PFSK-1 (cell line): ENCODE measurements at regions not wholly inside any gene's neighbourhood (a gene's known extent, or its start where the extent isn't known, plus 50 kb on each side); places are given as distances from the start of the nearest gene placed in this dataset.

ENCODE experiments used
- FOXP2 ChIP-seq: optimal IDR thresholded peaks from 2 replicates; pipeline ENCODE3; 2011; ENCODE audit warnings: borderline replicate concordance, control low read depth, inconsistent platforms; ENCODE audit not compliant: insufficient read depth; ENCODE audit errors: extremely low read length, extremely low read depth
- POLR2AphosphoS5 ChIP-seq: IDR thresholded peaks from 2 replicates; pipeline ENCODE4 v1.6.1; 2012; ENCODE audit warnings: low read depth, mild to moderate bottlenecking, control low read depth, low read length, moderate library complexity
- SIN3A ChIP-seq: IDR thresholded peaks from 2 replicates; pipeline ENCODE4 v1.6.1; 2012; ENCODE audit warnings: mild to moderate bottlenecking, low read length, moderate library complexity, borderline replicate concordance; ENCODE audit not compliant: insufficient read depth
- TAF1 ChIP-seq: IDR thresholded peaks from 2 replicates; pipeline ENCODE4 v1.6.1; 2012; ENCODE audit warnings: low read length, control low read depth, borderline replicate concordance; ENCODE audit not compliant: insufficient read depth
- TF ChIP-seq, protein P1 (sequence below), 2 experiments: IDR thresholded peaks; 2 replicates each; pipeline versions ENCODE4 v1.6.1 to v1.8.0; 2011 to 2012; ENCODE audit warnings: low read depth in 2 of 2, low read length in 2 of 2, control low read depth in 1 of 2, inconsistent platforms in 1 of 2, mild to moderate bottlenecking in 1 of 2, moderate library complexity in 1 of 2; ENCODE audit not compliant: insufficient read depth in 1 of 2

DNA sequence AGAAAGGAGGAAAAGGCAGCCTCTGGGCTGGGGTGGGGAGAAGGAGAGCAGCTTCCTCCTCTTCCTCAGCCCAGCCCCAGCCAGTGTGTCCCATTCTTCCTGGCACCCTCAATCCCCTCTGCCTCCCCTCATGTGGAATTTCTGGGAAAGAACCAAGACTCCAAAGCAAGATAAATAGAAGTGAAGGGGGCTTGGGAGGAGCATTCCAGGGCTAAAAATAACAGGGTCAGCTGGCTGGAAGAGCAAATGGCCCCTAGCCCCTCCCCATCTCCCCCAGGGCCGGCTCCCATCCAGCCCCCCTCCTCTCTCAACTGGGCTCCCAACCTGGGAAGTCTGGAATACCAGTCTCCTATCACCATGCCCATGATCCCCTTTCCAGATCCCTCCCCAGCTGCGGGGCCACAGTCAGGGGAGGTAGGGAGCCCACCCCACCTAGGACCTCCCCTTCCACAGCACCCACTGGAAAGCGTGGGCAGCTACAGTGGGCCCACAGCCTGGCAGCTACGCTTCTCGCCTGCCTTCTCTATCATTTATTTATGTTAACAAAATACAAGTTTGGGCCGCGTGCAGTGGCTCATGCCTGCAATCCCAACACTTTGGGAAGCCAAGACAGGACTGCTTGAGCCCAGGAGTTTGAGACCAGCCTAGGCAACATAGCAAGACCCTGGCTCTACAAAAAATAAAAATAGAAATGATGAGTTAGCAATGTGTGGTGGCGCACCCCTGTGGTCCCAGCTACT lies 88.3 kb downstream of the IRF2BPL start:
- no peak for TF ChIP-seq TAF1
- TF ChIP-seq POLR2AphosphoS5, result no peak
- TF ChIP-seq, protein P1, sequence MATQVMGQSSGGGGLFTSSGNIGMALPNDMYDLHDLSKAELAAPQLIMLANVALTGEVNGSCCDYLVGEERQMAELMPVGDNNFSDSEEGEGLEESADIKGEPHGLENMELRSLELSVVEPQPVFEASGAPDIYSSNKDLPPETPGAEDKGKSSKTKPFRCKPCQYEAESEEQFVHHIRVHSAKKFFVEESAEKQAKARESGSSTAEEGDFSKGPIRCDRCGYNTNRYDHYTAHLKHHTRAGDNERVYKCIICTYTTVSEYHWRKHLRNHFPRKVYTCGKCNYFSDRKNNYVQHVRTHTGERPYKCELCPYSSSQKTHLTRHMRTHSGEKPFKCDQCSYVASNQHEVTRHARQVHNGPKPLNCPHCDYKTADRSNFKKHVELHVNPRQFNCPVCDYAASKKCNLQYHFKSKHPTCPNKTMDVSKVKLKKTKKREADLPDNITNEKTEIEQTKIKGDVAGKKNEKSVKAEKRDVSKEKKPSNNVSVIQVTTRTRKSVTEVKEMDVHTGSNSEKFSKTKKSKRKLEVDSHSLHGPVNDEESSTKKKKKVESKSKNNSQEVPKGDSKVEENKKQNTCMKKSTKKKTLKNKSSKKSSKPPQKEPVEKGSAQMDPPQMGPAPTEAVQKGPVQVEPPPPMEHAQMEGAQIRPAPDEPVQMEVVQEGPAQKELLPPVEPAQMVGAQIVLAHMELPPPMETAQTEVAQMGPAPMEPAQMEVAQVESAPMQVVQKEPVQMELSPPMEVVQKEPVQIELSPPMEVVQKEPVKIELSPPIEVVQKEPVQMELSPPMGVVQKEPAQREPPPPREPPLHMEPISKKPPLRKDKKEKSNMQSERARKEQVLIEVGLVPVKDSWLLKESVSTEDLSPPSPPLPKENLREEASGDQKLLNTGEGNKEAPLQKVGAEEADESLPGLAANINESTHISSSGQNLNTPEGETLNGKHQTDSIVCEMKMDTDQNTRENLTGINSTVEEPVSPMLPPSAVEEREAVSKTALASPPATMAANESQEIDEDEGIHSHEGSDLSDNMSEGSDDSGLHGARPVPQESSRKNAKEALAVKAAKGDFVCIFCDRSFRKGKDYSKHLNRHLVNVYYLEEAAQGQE (IDR thresholded peaks at IDR 0.05; ENCODE audit: insufficient read depth in 1 of 2, low read depth in 2 of 2, low read length in 2 of 2), result no peak
- no peak for TF ChIP-seq FOXP2
- TF ChIP-seq SIN3A, result no peak

DNA sequence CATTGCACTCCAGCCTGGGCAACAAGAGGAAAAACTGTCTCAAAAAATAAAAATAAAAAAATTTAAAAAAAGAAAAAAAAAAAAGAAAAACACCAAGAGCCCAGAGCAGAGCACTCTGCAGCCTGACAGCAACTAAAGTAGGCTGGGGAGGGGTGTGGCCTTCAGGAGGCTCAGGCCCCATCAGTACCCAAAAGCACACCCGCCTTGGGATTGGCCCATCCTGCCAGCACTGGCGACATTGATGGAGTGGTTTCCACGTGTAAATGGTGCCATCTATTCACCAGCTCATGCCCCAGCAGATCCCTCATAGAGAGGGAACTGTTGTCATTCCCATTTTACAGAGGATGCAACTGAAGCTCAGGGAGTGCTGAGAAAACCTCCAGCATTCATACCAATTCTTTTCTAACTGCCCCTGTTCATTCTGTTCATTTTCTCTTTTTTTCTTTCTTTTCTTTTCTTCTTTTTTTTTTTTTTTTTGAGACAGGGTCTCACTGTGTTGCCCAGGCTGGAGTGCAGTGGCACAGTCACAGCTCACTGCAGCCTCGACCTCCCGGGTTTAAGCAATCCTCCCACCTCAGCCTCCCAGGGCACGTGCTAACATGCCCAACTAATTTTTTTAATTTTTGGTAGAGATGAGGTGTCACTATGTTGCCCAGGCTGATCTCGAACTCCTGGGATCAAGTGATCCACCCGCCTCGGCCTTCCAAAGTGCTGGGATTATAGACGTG lies 89.3 kb downstream of the IRF2BPL start:
- no peak for TF ChIP-seq POLR2AphosphoS5
- TF ChIP-seq, protein P1 (IDR thresholded peaks at IDR 0.05; ENCODE audit: insufficient read depth in 1 of 2, low read depth in 2 of 2, low read length in 2 of 2), result no peak
- TF ChIP-seq SIN3A, result no peak
- TF ChIP-seq TAF1, result no peak
- TF ChIP-seq FOXP2, result no peak

DNA sequence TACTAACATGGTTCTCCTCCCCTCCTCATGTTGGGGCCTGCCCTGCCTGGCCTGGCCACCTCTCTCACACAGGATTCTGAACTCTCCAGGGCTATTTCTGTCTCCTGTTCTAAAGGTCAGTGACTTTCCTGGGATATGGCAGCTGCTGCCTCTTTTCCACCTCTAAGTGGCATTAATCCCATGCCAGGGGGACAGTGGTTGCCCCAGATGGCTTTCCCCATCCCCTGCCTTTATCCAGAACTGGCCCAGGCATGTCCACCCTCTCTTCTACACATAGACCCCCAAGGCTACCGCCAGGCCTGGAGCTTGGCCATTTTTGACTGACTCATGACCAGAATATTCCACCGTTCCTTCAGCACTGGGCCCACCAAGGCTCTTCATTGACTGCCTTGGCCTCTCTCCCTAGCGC lies 90.4 kb downstream of the IRF2BPL start:
- TF ChIP-seq POLR2AphosphoS5, result no peak
- TF ChIP-seq, protein P1 (IDR thresholded peaks at IDR 0.05; ENCODE audit: insufficient read depth in 1 of 2, low read depth in 2 of 2, low read length in 2 of 2), result no peak
- TF ChIP-seq SIN3A, result no peak

DNA sequence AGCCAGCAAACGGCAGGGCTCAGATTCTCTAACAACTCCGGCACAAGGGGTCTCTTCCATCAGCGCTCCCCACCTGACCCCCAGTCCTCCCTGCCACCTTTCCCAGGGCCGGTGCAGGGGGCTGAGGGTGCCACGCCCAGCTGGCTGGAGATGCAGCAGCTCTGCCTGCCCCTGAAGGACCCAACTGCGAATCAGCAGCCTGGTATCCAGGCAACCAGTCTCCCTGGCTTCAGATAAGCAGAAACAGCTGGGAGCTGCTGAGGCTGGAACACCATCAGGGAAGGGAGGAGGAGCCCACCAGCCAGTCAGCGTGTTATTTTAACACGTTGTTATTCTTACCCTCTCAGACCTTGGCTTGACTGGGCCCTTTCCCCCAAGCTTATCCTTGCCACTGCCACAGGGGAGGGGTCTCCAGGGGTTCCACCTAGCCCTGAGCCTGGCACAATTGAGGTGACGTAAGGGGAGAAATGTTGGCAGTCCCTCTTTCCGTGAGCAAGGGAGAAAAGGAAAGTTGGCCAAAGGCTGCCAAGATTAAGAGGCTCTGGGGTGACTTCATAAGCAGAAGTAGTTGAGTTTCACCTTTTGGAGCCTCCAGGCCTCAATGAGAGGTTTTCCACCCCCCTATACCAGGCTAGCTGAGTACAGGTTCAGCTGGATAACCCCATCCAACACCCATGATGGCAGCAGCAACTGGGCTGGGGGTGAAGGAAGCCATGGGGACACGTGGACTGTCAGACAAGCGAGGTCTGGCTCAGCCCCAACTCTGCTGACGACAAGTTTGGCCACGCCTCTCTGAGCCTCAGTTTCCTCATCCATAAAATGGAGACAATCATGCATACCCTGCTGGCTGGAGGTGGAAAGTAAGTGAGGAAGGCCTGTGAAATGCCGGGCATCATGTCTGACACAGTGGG lies 91.1 kb downstream of the IRF2BPL start:
- no peak for TF ChIP-seq FOXP2
- TF ChIP-seq SIN3A, result no peak
- TF ChIP-seq TAF1, result no peak
- TF ChIP-seq, protein P1 (IDR thresholded peaks at IDR 0.05; ENCODE audit: insufficient read depth in 1 of 2, low read depth in 2 of 2, low read length in 2 of 2), result no peak
- no peak for TF ChIP-seq POLR2AphosphoS5
